ENCODE measurements at regions not wholly inside any gene's neighbourhood (a gene's known extent, or its start where the extent isn't known, plus 50 kb on each side); places are given as distances from the start of the nearest gene placed in this dataset.

DNA sequence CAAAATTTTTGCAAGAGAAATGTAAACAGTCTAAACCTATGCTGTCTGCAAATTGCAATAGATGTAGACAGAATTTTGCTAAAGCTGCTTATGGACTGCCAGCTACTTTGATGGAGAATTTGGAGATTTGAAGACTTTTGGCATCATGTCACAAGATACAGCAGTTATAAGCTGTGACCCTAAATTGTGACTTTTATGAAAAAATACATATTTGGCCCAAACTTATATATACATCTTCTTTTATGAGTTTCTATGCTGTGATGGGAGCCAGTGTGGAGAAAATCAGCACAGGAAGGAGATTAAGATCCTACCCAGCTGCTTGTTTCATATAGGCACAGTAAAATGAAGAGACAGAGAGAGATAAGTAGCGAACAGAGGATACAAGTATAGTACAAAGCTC lies 1595.4 kb downstream of the PLA2G4A start:
- TF ChIP-seq, protein P1, sequence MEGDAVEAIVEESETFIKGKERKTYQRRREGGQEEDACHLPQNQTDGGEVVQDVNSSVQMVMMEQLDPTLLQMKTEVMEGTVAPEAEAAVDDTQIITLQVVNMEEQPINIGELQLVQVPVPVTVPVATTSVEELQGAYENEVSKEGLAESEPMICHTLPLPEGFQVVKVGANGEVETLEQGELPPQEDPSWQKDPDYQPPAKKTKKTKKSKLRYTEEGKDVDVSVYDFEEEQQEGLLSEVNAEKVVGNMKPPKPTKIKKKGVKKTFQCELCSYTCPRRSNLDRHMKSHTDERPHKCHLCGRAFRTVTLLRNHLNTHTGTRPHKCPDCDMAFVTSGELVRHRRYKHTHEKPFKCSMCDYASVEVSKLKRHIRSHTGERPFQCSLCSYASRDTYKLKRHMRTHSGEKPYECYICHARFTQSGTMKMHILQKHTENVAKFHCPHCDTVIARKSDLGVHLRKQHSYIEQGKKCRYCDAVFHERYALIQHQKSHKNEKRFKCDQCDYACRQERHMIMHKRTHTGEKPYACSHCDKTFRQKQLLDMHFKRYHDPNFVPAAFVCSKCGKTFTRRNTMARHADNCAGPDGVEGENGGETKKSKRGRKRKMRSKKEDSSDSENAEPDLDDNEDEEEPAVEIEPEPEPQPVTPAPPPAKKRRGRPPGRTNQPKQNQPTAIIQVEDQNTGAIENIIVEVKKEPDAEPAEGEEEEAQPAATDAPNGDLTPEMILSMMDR (IDR thresholded peaks at IDR 0.05; ENCODE audit: low read depth, low read length), result no peak
- no peak overlapping the region for H3K4me3 ChIP-seq (ENCODE audit: low read depth, low read length)

DNA sequence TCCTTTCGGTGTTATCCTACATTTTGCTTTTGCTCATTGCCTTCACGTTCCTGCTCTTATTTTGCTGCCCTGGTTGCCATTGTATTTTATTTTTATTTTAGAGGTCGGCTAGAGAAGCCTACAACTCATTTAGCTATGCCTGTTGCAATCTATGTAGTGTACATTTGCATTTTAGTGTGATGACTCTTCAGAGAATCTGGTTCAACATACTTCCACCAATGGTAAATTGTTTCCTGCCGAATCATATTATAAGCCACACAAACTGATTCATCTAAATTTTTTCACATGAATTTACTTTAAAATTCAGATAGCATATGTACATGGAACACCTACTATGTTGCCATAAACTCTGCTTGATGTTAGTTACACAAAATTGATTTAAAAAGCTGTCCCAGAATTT lies 1596.9 kb downstream of the PLA2G4A start:
- TF ChIP-seq, protein P1 (IDR thresholded peaks at IDR 0.05; ENCODE audit: low read depth, low read length), result no peak
- H3K4me3 ChIP-seq (ENCODE audit: low read depth, low read length), result no peak overlapping the region

GRCh38 chr1:188426561-188426960 lies 1597.8 kb downstream of the PLA2G4A start:
- no peak overlapping the region for H3K4me3 ChIP-seq (ENCODE audit: low read depth, low read length)
- TF ChIP-seq, protein P1 (IDR thresholded peaks at IDR 0.05; ENCODE audit: low read depth, low read length), result no peak

DNA sequence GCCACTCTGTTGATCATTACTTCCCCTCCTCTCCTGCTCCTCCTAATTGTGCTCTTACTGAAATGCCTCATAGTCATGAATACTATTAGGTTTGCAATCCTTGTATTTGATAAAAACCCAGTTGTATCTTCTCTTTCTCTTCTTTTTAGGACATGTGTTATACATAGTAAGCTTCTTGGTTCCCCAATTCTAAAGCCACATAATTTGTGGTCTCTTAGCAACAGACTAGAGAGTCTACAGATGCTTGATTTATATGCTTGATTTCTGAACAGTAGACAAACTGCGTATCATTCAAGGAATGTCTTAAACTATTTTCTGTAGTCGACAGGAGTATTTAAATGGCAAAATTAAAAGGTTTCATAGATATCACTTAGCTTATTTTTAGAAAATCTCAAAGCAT lies 1598.9 kb downstream of the PLA2G4A start:
- TF ChIP-seq, protein P1 (IDR thresholded peaks at IDR 0.05; ENCODE audit: low read depth, low read length), result no peak
- H3K4me3 ChIP-seq (ENCODE audit: low read depth, low read length), result no peak overlapping the region

- H3K4me3 ChIP-seq (ENCODE audit: low read depth, low read length), result no peak overlapping the region
Observed at GRCh38 chr1:188429386-188429785, 1600.6 kb downstream of the PLA2G4A start.

GRCh38 chr1:188432427-188432826 lies 1603.7 kb downstream of the PLA2G4A start:
- no peak overlapping the region for H3K4me3 ChIP-seq (ENCODE audit: low read depth, low read length)
- TF ChIP-seq, protein P1 (IDR thresholded peaks at IDR 0.05; ENCODE audit: low read depth, low read length), result no peak

More at GRCh38 chr1:188429386-188429785, 1600.6 kb downstream of the PLA2G4A start:
- TF ChIP-seq, protein P1 (IDR thresholded peaks at IDR 0.05; ENCODE audit: low read depth, low read length), result no peak

GRCh38 chr1:188433425-188433824 lies 1604.7 kb downstream of the PLA2G4A start:
- TF ChIP-seq, protein P1 (IDR thresholded peaks at IDR 0.05; ENCODE audit: low read depth, low read length), result no peak
- no peak overlapping the region for H3K4me3 ChIP-seq (ENCODE audit: low read depth, low read length)

Data from WI38 (cell line).